ENCODE measurements at regions not wholly inside any gene's neighbourhood (a gene's known extent, or its start where the extent isn't known, plus 50 kb on each side); places are given as distances from the start of the nearest gene placed in this dataset.

DNA sequence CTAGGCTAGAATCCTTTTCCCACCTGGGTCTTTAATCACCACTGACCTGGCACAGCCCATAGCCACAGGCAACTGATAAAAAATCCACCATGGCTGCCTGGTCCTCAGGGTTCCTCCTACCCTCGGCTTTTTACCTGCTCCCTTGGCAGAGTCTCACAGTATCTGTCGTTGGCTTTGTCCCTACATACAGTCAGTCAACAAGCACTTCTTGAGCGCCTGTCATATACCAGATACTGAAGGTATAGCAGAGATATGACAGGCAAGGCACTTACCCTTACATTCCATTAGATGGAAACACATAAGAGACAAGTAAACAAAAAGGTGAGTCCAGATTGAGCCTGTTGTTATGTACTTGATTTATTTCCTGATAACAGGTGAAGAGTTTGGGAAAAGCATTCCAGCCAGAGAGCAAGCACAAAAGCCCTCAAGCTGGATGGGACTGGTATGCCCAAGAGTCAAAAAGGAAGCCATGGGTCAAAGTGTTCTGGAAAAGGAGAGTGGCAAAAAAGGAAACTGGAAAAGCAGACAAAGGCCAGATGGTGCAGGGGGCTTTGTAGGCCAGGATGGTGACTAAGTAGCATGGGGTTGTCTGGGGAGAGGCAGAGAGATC is 247.0 kb downstream of the CHD9NB start:
- H3K4me1 ChIP-seq, result no peaks in the 10 kb centered on the region
- no peaks in the 10 kb centered on the region for H3K27me3 ChIP-seq
- no peak for DNase-seq
- TF ChIP-seq, protein P1, sequence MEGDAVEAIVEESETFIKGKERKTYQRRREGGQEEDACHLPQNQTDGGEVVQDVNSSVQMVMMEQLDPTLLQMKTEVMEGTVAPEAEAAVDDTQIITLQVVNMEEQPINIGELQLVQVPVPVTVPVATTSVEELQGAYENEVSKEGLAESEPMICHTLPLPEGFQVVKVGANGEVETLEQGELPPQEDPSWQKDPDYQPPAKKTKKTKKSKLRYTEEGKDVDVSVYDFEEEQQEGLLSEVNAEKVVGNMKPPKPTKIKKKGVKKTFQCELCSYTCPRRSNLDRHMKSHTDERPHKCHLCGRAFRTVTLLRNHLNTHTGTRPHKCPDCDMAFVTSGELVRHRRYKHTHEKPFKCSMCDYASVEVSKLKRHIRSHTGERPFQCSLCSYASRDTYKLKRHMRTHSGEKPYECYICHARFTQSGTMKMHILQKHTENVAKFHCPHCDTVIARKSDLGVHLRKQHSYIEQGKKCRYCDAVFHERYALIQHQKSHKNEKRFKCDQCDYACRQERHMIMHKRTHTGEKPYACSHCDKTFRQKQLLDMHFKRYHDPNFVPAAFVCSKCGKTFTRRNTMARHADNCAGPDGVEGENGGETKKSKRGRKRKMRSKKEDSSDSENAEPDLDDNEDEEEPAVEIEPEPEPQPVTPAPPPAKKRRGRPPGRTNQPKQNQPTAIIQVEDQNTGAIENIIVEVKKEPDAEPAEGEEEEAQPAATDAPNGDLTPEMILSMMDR (IDR thresholded peaks at IDR 0.05; ENCODE audit: low read depth, low read length), result no peak
- no peaks in the 10 kb centered on the region for H3K36me3 ChIP-seq
- no peak overlapping the region for H3K4me3 ChIP-seq (ENCODE audit: low read depth, low read length)
- H3K9me3 ChIP-seq, result 0 out of 2 replicates have a peak, but pooled peaks cover 3% of the 10 kb centered on the region

DNA sequence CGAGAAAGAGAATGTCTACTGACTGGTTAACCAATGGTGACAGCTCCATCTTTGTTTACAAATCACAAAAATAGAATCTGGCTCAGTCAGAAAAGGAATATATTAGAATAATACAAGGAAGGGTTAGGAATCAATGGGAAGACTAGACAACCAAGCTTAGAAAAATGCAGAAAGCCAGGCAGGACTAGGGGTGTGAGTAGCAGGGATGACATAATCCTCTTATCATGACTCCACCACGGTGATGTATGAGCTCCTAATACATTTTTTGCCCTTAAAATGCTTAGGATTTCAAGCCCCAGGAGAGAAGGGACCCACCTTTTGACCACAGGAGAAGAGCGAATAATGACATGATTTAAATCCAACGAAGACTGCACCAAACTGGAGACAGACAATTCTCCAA is 252.3 kb downstream of the CHD9NB start:
- DNase-seq, result no peak
- H3K9me3 ChIP-seq, result 0 out of 2 replicates have a peak, but pooled peaks cover 3% of the 10 kb centered on the region
- no peak overlapping the region for H3K4me3 ChIP-seq (ENCODE audit: low read depth, low read length)
- H3K4me1 ChIP-seq, result no peaks in the 10 kb centered on the region
- no peaks in the 10 kb centered on the region for H3K36me3 ChIP-seq
- no peaks in the 10 kb centered on the region for H3K27me3 ChIP-seq
- TF ChIP-seq, protein P1 (IDR thresholded peaks at IDR 0.05; ENCODE audit: low read depth, low read length), result no peak

DNA sequence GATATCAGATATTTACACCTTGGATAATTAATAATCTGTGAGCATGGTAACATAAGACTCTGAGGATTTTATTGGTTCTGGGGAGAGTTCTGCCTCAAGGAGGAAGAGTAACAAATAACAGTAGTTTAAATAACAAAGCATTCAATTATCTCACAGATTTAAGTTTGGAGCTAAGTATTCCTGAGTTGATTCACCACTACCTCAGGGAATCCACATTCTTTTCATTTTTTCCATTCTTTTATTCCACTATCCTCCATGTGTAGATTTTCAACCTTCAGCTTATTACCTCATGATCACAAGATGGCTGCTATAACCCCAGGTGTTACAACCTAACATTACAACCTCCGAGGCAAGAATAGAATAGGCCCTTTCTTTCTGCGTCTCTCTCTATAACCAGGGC is 252.2 kb upstream of the TOX3 start:
- Histone ChIP-seq H3K27me3 (no peaks in the 10 kb centered on the region), H3K36me3 (no peaks in the 10 kb centered on the region), H3K4me3 (ENCODE audit: low read depth, low read length) (no peak overlapping the region), H3K9me3 (no peaks in the 10 kb centered on the region), H3K4me1 (no peaks in the 10 kb centered on the region)
- DNase-seq, result no peak
- TF ChIP-seq, protein P1 (IDR thresholded peaks at IDR 0.05; ENCODE audit: low read depth, low read length), result no peak

DNA sequence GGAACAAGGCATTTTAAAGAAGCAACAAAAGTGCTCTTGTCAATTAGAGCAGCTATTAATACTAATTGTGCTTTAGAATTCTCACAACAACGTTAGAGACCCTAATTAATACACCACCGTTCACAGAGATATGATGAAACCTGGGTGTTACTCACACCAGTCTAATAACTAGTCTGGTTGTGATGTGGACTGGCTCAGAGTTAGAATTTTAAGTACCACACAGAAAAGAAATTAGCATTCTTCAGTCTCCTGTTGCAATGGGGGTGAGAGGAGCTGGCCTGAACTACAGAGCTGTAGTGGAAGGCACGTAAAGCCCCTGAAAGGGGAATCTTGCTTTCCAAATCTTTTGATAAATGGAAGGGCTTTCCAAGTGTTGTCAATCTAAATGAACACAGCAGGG is 240.8 kb upstream of the TOX3 start:
- H3K27me3 ChIP-seq, result no peaks in the 10 kb centered on the region
- H3K9me3 ChIP-seq, result no peaks in the 10 kb centered on the region
- H3K36me3 ChIP-seq, result no peaks in the 10 kb centered on the region
- no peak for DNase-seq
- no peak overlapping the region for H3K4me3 ChIP-seq (ENCODE audit: low read depth, low read length)
- H3K4me1 ChIP-seq, result no peaks in the 10 kb centered on the region
- TF ChIP-seq, protein P1 (IDR thresholded peaks at IDR 0.05; ENCODE audit: low read depth, low read length), result no peak

DNA sequence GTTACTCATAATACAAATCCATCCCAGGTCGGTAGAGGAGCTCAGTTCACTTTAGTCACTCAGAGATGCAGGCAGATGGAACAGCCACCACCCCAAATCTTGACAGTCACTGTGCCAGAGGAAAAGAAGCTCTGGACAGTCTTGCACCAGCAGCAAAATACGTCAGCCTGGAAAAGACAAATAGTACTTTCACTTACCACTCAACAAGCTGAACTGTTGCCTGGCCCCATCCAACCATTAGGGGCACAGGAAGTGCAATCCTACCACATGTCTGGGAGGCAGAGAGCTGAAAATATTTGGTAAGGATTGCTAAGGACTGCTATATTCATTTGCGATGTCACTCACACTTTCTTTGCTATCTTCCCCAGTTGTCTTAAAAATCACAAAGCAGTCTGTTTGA is 239.1 kb upstream of the TOX3 start:
- Histone ChIP-seq H3K4me1 (no peaks in the 10 kb centered on the region), H3K36me3 (no peaks in the 10 kb centered on the region), H3K27me3 (no peaks in the 10 kb centered on the region), H3K4me3 (ENCODE audit: low read depth, low read length) (no peak overlapping the region), H3K9me3 (no peaks in the 10 kb centered on the region)
- TF ChIP-seq, protein P1 (IDR thresholded peaks at IDR 0.05; ENCODE audit: low read depth, low read length), result no peak
- DNase-seq, result no peak

DNA sequence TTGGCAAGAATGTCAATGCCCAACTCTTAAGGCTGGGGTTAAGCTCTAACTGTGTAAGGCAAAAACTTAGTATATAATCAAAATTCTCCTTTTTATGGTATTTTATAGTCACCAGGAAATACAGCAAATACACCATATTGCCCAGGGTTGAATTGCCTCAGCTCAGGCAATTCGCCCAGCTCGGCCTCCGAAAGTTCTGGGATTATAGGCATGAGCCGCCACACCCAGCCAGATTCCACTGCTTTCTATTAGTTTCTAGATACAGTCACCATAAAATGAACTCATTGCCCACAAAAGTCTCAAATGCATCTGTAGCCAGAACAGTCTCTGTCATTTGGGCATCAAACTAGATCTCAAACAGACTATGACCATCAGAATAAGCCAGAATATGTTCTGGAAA is 238.7 kb upstream of the TOX3 start:
- no peak for DNase-seq
- Histone ChIP-seq H3K27me3 (no peaks in the 10 kb centered on the region), H3K36me3 (no peaks in the 10 kb centered on the region), H3K4me1 (no peaks in the 10 kb centered on the region), H3K9me3 (no peaks in the 10 kb centered on the region), H3K4me3 (ENCODE audit: low read depth, low read length) (no peak overlapping the region)
- TF ChIP-seq, protein P1 (IDR thresholded peaks at IDR 0.05; ENCODE audit: low read depth, low read length), result no peak

All from BE2C (cell line).